ENCODE measurements at regions not wholly inside any gene's neighbourhood (a gene's known extent, or its start where the extent isn't known, plus 50 kb on each side); places are given as distances from the start of the nearest gene placed in this dataset.

DNA sequence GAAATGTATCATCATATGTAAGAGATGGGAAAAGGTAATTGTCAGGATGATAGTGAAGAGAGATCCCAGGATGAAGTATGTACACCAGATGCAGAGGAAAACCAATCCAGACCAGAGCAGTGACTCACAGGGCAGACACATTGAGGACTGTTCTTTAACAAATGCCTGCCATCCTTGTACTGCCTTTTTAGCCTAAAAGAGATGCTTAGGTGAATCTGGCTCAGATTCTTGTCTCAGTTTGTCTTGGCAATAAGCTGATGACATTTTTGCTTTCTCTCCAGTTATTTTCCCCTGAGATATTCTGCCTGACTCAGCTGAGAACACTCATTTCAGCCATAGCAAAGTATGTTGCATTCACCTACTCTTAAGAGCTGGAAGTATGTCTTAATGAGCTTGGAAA, 405.3 kb upstream of the USP15 start:
- in situ Hi-C loops (cut with HindIII; ENCODE audit: low pct_unique_long_range_greater_than_20kb, low sequenced_read_pairs) = no loop called here
- no peak for TF ChIP-seq JUND (IDR thresholded peaks at IDR 0.05; ENCODE audit: low read depth)
- DNase-seq (ENCODE audit: low read depth in 1 of 2, low spot score in 1 of 2) = no peak

DNA sequence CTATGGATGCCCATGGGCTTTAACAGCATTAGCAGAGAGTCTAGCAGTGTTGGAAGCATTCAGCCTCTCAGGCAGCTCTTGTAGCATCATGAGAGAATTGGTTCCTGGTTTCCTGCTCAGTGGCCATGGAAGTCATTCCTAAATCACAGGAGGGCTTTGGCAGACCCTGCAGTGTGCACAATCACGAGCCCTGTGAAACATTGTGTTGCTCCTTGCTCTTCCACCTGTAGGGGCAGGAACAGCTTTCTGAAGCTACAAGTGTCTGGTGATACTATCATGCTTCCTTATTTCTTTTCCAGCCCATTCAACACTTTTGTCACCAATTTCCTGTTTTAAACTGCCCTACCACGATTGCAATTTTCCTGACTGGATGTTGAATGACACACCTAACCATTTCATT, 402.2 kb upstream of the USP15 start:
- no peak for DNase-seq (ENCODE audit: low read depth in 1 of 2, low spot score in 1 of 2)
- in situ Hi-C loops (cut with HindIII; ENCODE audit: low pct_unique_long_range_greater_than_20kb, low sequenced_read_pairs) = no loop called here
- no peak for TF ChIP-seq JUND (IDR thresholded peaks at IDR 0.05; ENCODE audit: low read depth)

DNA sequence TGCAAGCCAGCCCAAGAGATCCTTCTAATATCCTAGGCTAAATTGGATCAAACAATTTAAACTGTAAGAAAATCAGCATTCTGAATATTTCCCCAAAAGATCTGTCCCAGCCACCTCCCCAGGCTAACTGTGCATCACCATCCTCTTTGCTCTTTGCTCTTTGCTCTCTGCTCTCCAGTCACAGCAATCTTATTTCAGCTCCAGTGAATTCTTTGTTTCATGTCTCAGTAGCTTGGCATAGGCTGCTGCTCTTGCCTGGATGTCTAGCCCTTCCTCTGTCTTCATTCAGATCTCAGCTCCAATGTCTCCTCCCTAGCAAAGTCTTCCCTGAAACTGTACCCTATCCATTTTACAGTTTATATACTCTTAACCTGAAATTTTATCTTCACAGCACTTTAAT, 399.8 kb upstream of the USP15 start:
- no peak for TF ChIP-seq JUND (IDR thresholded peaks at IDR 0.05; ENCODE audit: low read depth)
- no peak for DNase-seq (ENCODE audit: low read depth in 1 of 2, low spot score in 1 of 2)
- in situ Hi-C loops (cut with HindIII; ENCODE audit: low pct_unique_long_range_greater_than_20kb, low sequenced_read_pairs) = no loop called here

DNA sequence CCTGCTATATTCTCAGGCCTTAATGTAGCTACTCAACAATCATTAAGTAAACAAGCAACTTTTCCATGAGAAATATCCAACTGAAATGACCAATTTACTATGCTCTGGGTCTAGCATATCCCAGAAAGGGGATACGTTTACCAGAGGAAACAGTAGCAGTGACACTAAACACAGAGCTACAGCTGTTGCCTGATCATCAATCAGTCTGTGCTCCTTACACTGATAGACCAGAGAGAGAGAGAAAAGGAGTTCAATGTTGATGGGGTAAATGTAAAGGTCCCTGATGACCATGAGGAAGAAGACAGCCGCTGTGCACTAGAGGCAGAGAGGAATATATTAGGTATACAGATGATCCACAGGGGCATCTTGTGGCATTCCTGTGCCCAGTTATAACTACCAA, 397.2 kb upstream of the USP15 start:
- no peak for TF ChIP-seq JUND (IDR thresholded peaks at IDR 0.05; ENCODE audit: low read depth)
- in situ Hi-C loops (cut with HindIII; ENCODE audit: low pct_unique_long_range_greater_than_20kb, low sequenced_read_pairs) = no loop called here

DNA sequence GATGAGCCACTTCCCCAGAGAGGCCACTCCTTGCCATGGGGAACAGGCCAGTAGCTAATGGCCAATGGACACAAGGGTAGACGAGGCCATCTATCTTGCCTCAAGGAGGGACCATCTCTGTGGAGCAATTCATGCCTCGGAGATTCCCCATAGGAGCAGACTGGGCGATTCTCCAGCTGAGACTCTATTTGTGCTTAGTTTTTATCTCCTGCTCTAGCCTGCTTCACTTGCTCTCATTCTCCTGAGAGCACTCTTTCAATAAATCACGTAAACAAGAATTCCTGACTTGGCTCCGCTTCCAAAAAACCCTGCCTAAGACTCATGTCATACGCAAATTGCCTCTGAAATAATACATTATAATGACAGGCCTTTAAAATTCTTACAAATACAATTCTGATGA, 396.4 kb upstream of the USP15 start:
- no peak for DNase-seq (ENCODE audit: low read depth in 1 of 2, low spot score in 1 of 2)
- TF ChIP-seq JUND (IDR thresholded peaks at IDR 0.05; ENCODE audit: low read depth) = no peak
- in situ Hi-C loops (cut with HindIII; ENCODE audit: low pct_unique_long_range_greater_than_20kb, low sequenced_read_pairs) = no loop called here

More for the DNA sequence above, 397.2 kb upstream of the USP15 start:
- no peak for DNase-seq (ENCODE audit: low read depth in 1 of 2, low spot score in 1 of 2)

DNA sequence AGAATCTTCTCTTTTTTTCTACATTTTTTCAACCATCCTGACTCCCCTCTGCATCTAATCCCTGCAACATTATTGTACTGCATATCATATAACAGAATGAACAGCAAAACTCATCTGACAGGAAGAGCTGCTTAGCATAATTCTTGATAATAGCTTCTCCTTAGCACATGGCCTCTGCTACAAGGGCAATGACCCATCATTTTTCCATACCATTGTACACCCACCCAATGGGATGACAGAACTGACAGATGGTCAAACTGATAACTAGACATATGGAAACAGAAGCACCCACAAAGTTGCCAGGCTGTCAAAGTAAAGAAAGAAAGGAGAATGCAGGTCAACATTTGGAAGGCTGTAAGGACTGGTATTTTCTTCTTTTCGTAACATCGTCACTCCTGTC, 390.4 kb upstream of the USP15 start:
- DNase-seq (ENCODE audit: low read depth in 1 of 2, low spot score in 1 of 2) = no peak
- in situ Hi-C loops (cut with HindIII; ENCODE audit: low pct_unique_long_range_greater_than_20kb, low sequenced_read_pairs) = no loop called here
- TF ChIP-seq JUND (IDR thresholded peaks at IDR 0.05; ENCODE audit: low read depth) = no peak

DNA sequence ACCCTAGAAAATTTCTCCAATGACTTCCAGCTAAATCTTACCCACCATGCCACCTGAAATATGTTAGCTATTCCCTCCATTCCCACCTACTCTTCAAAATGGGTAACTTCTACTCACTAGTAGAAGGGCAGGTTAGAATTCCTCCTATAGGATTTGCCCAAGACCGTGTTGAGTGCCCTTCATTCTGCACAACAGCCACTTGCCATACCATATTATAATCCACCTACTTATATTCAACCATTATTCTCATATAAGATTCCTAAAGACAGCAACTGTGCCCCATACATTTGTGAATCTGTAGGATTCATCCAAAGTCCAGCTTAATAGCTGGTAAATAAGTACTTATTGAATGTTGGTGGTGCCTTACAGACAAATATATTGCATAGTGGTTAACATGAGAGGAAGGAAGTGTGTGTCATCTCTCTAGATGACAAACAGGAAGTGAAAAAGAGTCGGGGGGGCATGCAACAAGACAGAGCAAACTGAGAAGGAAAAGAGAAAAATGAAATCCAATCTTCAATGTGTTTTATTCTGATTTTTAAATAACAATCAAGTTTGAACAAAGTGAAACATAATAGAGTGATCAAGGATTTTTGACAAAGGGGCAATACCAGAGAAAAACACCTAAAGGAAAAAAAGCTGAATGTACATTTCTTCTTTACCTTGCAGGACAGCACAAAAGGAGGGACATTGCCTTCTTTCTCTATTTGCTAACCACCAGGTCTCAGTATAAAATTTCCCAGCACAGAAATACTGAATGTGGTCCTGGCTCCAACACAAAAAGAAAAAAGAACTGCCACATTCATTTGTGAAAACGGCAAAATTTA, 389.3 kb upstream of the USP15 start:
- in situ Hi-C loops (cut with HindIII; ENCODE audit: low pct_unique_long_range_greater_than_20kb, low sequenced_read_pairs) = no loop called here
- DNase-seq (ENCODE audit: low read depth in 1 of 2, low spot score in 1 of 2) = no peak
- no peak for TF ChIP-seq JUND (IDR thresholded peaks at IDR 0.05; ENCODE audit: low read depth)

DNA sequence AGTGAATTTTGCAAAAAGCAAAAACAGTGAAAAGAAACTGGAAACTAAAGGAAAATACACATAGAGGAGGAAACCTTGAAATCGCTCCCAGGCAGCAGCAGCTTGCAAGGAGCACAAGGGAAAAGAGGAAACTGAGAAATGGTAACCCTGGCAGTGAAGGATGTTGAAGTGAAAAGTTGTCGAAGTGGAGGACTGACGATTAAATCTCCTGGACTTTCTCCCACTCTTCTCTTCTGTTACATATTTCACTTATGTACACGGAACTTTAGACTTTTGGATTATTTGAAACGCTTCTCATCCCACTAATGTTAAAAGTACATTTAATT, 388.8 kb upstream of the USP15 start:
- DNase-seq (ENCODE audit: low read depth in 1 of 2, low spot score in 1 of 2) = no peak
- in situ Hi-C loops (cut with HindIII; ENCODE audit: low pct_unique_long_range_greater_than_20kb, low sequenced_read_pairs) = no loop called here
- no peak for TF ChIP-seq JUND (IDR thresholded peaks at IDR 0.05; ENCODE audit: low read depth)

DNA sequence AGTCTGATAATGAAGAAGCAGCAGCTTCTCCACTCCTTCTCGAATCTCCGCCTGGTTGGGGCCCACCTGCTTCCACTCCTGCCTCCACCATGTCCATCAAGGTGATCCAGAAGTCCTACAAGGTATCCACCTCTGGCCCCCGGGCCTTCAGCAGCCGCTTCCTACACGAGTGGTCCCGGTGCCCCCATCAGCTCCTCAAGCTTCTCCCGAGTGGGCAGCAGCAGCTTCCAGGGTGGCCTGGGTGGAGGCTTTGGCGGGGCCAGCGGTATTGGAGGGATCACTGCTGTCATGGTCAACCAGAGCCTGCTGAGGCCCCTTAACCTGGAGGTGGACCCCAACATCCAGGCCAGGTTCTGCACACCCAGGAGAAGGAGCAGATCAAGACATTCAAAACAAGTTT, 381.0 kb upstream of the USP15 start:
- DNase-seq (ENCODE audit: low read depth in 1 of 2, low spot score in 1 of 2) = no peak
- in situ Hi-C loops (cut with HindIII; ENCODE audit: low pct_unique_long_range_greater_than_20kb, low sequenced_read_pairs) = no loop called here
- TF ChIP-seq JUND (IDR thresholded peaks at IDR 0.05; ENCODE audit: low read depth) = no peak

DNA sequence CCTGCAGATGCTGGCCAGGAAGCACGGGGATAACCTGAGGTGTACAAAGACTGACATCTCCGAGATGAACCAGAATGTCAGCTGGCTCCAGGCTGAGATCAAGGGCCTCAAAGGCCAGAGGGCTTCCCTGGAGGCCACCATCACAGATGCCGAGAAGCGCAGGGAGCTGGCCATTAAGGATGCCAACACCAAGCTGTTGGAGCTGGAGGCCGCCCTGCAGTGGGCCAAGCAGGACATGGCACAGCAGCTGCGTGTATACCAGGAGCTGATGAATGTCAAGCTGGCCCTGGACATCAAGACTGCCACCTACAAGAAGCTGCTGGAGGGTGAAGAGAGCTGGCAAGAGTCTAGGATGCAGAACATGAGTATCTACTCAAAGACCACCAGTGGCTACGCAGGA, 380.0 kb upstream of the USP15 start:
- in situ Hi-C loops (cut with HindIII; ENCODE audit: low pct_unique_long_range_greater_than_20kb, low sequenced_read_pairs) = no loop called here
- TF ChIP-seq JUND (IDR thresholded peaks at IDR 0.05; ENCODE audit: low read depth) = no peak
- no peak for DNase-seq (ENCODE audit: low read depth in 1 of 2, low spot score in 1 of 2)

DNA sequence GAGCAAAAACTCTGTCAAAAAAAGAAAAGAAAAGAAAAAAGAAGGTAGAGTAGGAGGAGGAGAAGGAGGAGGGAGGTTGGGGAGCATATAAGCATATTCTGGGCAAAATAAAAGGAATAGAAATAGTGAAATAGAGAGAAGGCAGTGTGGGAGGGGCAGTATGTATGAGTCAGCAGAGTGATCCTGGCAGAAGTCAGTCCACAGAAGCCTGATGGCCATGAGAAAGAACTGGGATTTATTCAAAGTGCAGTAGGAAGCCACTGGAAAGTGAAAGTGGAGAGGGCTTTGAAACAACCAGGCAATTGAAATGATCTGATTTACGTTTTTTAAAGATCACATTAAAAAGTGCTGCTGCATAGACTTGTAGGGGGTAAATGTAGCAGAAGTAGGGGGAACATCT, 368.6 kb upstream of the USP15 start:
- no peak for DNase-seq (ENCODE audit: low read depth in 1 of 2, low spot score in 1 of 2)
- in situ Hi-C loops (cut with HindIII; ENCODE audit: low pct_unique_long_range_greater_than_20kb, low sequenced_read_pairs) = no loop called here
- no peak for TF ChIP-seq JUND (IDR thresholded peaks at IDR 0.05; ENCODE audit: low read depth)

DNA sequence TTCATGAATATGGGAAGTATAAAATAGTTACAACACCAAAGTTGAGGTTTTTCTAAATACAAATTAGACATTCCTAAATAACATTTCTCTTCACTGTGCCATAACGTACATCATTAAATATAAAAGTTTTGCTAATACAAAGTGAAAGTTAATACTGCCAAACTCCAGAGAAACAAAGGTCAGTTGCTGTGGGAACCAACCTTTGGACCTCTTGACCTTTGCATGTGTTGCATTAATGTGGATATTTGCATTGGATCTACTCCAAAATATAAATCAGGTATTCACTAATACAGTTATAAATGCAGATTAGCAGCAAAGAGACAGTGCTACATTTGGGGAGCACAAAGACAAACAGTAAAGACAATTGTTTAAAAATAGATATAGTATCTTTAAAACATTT, 366.0 kb upstream of the USP15 start:
- no peak for DNase-seq (ENCODE audit: low read depth in 1 of 2, low spot score in 1 of 2)
- no peak for TF ChIP-seq JUND (IDR thresholded peaks at IDR 0.05; ENCODE audit: low read depth)
- in situ Hi-C loops (cut with HindIII; ENCODE audit: low pct_unique_long_range_greater_than_20kb, low sequenced_read_pairs) = no loop called here

DNA sequence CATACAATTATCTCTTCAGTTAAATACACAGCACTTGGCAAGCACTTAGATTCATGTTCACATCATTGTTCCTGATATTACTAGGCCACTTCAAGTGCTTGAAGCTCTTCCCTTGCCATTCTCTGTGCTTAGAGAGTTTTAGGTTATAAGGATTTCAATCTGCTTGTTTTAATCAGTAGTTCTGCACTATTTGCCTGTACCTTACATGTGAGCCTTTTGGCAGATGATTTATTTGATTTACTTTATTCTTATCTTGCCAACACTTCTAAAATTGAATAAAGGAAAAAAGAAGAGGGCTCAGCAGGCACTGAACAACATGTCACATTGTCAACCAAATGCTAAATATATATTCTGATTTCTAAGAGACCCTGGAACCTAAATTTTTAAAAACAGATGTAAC, 363.8 kb upstream of the USP15 start:
- TF ChIP-seq JUND (IDR thresholded peaks at IDR 0.05; ENCODE audit: low read depth) = no peak
- no peak for DNase-seq (ENCODE audit: low read depth in 1 of 2, low spot score in 1 of 2)
- in situ Hi-C loops (cut with HindIII; ENCODE audit: low pct_unique_long_range_greater_than_20kb, low sequenced_read_pairs) = no loop called here

DNA sequence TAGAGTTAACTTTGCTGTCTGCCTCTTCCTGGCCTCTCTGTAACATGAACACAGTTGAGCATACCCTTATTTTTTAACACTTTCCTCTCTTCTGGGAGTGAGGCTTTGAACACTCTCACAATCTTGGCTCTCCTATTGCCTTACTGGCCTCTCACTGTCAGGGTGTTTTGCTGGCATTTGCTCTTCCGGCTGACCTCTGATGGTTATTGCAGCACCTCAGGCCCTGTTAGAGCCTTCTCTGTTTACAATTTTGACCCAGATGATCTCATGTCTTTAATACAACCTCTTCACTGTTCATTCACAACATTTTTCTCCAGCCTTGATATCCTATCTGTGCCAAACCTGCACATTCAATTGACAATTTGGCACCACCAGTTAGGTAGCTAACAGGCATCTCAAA, 357.8 kb upstream of the USP15 start:
- no peak for TF ChIP-seq JUND (IDR thresholded peaks at IDR 0.05; ENCODE audit: low read depth)
- in situ Hi-C loops (cut with HindIII; ENCODE audit: low pct_unique_long_range_greater_than_20kb, low sequenced_read_pairs) = no loop called here
- no peak for DNase-seq (ENCODE audit: low read depth in 1 of 2, low spot score in 1 of 2)
